GM18861 (cell line): ENCODE measurements at regions not wholly inside any gene's neighbourhood (a gene's known extent, or its start where the extent isn't known, plus 50 kb on each side); places are given as distances from the start of the nearest gene placed in this dataset.
A peak's percentile ranks its signal among the peaks of the same experiment; 100 is the strongest.

Experiments used
- ATAC-seq: cut with Tn5 transposase; IDR thresholded peaks from one replicate; pipeline ENCODE4 v1.9.1; 2021; ENCODE audit not compliant: unreplicated experiment

DNA sequence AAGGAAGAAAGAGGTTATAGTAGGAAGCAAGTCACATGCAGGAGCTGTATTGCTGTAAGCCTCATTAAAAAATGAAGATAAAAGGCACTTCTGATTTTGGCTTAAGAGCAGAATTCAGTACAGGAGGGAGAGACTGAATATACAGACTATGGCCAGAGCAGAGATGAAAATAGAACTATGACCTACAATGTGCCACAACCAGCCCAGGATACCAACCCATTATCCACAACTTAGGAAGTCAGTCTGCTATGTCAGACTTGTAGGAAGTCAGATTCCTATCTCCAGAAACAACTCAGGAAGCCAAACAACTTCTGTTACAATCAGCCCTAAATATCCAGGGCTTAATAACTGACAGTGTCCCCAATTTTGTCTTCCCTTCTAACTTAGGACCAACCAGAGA is 156.2 kb upstream of the ANKH start:
- no peak for ATAC-seq

DNA sequence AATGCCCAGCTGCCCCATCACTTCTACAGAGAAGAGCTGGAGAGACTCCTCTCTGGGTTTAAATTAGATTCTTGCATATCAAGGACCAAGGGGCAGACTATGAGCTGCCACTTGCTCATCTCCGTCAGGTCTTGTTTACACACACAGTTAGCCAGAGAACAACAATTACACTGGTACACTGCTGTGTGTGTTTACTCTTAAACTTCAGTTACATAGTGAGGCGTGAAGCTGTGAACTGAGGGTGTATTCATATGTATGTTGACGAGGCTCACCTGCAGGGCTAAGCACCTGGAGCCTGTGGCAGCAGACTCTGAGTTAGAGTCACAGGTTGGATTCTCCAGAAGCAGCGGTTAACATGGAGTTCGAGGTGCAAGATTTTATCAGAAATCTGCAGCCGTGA is 155.4 kb upstream of the ANKH start:
- ATAC-seq: no peak

DNA sequence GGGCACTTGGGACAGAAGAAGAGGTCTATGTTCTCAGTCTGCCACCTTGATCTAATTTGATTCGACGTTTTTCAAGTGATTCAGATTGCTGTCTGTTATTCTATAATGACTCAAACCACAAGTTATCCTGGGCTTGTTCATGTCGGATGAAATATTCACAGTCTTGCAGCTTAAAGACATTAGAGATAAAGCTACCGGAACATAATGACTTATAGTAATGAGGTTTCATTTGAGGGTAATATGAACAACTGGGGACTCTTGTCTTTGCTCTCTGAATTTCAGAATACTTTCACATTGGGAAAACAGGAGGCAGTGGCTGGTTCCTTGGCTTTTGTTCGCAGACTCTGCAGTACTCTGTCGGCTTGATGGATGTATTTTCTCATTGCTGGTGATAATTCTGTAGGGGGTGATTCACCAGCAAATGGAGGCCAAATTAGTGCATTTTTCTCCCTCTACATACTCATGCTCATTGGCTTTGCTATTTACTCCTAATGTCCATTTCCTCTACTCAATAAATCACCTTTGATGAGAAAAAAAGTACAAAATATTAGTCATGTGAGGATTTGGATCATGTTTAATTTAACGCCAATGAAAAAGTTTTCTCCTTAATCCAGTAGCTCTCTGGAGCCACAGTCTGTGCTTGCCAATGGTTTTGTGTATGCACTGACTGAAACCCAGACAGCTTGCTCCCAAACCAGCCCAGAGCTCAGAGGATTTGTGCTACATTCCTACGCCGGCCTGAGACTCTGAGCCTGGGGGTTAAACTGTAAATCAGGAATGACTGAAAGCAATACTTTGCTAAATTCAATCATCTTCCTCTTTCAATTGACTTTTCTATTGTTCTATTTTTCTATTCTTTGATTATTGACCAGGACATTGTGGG is 154.7 kb upstream of the ANKH start:
- ATAC-seq: no peak

DNA sequence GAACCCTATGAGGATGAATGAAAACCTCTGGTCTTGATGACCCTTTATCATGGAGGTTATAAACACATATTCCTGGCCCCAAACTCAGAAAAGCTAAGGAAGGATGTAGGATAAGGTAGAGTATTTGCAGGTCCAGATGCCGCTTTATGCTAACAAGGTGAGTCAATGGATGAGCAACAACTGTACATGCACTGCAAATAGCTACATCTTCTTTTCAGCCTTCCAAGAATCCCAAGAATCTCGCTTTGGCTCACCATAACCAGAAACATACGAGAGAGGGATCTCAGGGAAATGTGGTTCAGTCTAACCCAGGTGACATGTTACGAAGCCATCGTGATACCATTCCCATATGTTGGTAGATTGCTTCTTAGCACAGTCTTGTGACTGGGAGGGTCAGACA is 152.3 kb upstream of the ANKH start:
- no peak for ATAC-seq

DNA sequence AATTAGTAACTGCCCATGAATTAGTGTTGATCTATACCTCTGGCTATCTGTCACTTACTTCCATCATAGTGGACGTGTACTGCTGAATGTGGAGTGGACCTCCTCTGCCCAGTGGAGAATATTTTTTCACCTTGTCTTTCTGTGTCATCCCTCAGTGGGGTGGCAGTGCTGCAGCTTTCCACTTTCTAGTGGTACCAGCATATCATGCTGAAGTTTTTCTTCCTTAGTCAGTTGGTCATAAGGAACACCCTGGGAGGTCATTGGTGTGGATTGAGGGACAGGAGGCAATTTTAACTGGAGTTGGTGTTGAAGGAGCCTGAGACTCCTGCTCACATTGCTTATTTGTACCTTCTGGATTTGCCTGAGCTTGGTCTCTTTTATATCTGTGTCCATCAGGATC is 151.7 kb upstream of the ANKH start:
- no peak for ATAC-seq

DNA sequence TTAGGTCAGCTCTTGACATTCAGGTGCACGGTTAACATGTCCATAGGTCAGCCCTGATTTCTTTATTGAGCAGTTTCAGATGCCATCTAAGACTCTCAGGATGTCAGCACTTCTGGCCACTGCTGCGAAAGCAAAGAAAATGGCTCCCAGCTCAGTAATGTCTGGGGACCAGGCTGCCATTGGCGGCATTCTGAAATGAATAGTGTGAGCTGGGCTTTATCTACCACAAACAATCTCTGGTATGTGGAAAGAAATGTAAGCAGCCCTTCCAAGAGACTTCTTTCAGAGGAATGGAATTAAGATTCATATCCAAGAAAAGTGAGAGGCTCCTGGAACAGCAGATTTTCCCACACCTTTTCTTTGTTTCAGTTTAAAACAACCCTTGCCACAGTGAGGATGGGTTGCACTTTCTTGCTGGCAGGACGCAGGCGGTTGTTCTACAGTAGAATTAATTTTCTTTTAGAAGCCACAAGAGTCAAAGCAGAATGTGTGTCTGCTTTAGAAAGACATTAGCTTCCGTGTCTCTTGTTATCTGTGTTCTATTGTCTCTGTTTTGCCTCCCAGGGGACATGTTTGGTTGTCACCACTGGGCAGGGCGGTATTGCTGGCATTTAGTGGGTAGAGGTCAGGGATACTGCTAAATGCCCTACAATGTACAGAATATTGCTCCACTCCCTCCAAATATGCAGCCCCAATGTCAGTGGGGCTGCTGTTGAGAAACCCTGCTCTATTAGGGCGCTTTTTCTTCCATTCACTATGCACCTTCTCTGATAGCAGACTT is 149.9 kb upstream of the ANKH start:
- no peak for ATAC-seq

DNA sequence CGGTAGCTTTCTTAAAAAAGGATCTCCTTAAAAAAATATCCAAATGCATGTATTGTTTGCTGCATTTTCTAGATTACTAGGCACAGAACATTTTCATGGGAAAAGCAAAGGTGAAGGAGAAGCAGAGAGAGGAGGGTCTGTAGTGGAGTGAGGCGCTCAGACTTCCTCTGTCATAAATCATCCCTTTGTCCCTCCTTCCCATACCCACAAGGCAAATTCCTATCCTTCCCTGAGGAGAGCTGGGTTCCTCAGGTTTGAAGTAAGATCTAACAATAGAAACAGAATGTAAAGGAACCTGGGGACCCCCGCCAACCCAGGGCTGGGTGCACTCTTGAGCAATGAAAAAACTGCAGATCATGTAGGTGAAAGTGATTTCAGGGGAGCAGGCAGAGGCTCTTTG is 149.2 kb upstream of the ANKH start:
- no peak for ATAC-seq

DNA sequence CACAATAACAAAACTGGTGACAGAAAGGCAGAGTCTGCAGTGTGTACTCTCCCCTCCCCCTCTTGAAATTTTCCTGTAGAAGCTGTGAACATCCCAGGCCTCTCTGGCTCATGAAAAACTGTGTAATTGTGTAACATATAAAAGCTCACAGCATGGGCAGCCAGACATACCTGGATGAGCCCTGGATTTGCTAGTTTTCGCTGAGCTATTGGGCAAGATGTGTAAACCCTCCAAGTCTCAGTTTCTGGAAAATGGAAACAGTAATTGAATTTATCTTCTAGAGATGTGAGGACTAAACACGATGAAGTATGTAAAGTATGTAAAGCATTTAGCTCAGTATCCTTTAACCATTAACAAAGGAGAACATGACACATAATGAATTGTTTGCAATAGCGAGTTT is 143.2 kb upstream of the ANKH start:
- ATAC-seq: no peak

DNA sequence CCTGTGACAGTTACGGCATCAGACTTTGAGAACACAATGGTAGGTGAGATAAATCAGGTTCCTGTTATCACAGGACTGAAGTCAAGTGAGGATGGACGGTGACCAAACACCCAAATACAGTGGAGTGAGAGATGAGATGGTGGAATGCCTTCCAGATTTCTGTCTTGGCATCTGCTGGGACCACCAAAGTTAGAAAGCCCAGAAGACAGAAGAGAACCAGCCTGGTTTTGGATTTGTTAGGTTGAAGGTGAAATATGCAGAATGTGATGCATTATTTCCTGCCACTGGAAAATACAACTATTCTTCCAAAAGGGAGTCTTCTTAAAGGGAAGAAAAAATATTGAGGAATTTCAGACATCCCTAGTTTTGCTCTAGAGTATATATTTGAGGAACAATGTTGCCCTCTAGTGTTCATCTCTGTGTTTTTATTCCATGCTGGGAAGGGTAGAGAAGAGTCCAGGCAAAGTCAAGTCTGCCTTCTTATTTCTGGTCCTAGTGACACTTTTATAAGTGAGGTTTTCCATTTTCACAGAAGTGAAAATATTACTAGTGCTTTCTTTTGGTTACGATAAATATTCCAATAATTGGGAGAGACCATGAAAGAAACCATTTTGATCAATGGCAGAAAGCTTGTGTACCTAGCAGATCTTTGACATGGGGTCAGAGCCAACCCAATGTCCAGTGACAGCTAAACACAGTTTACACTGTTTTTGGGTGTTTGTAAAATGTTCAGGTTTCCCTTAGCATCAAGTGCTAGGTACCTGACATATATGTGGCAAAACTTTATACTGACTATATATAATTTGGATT is 142.3 kb upstream of the ANKH start:
- no peak for ATAC-seq

DNA sequence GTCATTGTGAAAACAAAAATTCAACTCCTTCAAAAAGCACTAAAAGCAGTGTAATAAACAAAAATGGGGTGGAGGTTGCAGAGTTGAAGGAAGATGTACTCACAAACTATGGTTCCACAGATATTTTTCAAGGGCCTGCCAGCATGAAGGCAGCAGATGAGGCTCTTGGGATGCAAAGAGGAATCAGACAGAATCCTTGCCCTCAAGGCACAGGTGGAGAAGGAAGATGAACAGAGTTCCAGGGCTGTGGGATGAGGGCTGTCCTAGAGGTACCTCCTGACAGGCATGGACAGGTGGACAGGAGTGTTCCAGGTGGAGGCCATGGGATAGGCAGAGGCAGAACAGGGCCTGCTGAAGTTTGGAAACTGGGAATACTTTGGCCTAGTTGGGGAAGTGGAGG is 140.5 kb upstream of the ANKH start:
- no peak for ATAC-seq

DNA sequence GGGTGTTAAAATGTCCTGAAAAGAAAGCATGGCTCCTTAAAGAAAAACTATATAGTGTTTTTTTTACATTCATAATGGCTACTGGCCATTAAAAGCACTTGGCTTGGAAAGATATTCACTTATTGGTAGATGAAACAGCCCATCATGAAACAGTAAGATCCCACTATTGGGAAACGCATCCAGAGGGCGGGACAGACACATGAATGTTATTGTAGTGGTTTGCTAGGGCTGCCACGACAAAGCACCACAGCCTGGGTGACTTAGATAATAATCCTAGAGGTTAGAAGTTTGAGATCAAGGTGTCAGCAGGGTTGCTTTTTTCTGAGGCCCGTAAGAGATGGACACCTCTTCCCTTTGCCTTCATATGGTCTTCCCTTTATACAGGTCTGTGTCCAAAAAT is 139.4 kb upstream of the ANKH start:
- ATAC-seq: no peak

DNA sequence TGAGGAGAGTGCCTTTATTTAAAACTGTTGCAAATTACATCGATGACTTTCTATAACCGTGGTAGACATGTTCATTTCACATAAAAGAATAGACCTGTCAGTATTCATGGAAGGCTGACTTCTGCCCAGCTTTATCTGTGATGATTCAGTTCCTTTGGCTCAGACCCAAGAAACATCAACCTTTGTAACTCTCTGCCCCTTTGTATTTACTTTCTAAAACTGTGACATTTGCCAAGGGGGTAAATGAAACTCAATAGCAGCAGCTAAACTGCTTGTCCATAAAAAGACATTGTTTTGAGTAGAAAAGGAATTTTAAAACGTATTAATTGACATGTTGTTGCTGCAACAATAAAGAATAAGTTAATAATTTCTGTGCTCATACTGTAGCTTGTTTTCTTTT is 137.8 kb upstream of the ANKH start:
- ATAC-seq: no peak

DNA sequence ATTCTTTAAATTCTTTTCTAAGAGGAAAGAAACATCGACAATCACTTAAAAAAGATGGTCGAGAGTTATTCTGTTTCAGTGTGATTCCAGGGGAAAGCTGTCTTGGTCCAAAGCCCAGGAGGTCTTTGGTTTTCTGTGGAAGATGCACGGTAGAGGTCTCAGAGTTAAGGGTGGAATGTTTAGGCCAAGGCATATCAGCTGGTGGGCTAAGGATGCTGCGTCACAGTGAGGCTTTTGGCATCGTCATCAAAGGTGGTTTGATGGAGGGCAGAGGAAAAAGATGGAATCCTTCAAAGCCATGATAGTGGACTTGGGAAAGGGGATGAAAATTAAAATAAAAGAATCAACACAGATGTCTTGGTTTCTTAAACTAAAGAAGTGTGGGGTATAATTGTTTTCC is 137.3 kb upstream of the ANKH start:
- no peak for ATAC-seq

DNA sequence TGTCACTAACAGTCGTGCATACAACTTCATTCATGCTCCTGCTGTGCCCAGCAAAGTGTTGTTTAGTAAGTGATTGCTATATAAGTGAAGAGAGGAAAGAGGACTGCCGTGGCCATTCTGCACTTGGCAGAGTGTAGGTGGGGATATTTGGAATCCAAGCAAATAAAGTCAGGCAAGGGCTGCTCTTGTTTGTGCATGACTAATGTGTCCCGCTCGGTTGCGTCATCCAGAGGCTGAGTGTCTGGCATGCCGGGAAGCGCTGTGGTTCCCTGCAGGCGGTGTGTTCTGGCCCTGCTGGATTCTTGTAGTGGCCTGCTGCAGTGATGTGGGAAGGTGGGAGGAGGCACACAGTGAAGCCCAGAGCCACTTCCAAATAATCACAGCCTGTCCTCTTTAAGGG is 136.9 kb upstream of the ANKH start:
- no peak for ATAC-seq

DNA sequence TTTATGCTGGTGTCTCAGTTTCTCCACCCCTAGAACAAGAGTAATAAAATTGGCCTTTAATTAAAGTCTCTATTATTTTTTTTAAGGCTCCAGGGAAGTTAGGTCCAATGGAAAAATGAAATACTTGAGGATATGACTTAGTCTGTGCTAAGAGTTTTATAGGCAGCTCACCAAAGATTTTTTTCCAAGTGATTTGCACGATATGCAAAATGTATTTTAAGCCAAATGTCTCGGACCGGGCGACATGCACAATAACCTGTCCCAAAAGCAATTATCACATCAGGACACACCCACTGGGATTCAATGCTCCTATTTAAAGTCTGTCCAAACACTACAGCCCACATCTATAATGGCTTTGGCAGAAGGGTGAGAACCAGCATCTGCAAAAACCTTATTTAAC is 136.1 kb upstream of the ANKH start:
- ATAC-seq: no peak

DNA sequence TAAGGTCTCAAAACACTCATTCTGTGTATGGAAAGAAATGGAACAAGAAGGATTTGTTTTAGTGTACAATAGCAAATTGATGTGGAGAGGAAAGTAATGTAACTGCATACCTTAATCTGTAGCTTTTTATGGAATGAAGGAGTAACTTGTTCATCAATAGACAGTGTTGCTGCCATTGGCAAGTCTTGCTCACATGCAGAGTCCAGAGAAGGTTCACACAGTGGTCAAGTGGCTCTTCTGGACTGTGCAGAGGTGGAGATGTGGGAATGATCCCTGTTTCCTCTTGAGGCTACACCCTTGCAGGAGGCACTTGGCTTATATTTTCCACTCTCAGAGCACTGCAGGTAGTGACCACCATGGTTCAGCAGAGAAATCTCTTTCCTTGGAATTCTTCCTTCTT is 132.9 kb upstream of the ANKH start:
- ATAC-seq: no peak

DNA sequence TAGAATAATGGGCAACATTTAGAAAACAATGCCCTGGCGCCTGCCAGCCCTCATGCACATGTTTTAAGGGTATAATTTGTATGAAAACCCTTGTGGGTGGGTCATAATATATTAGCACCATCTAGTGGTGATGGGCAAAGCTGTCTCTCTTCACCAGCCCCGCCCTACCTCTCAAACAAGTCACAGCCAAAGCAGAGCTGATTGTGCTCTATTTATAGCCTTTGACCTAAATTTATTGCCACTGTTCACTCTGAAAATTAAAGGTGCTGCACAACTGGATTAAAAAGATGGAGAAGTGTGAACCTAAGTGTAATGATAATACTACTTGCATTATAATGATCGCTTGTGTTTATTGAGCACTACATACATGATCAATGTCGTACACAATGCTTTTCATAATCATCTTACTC is 131.9 kb upstream of the ANKH start:
- peak; percentile 82 for ATAC-seq

DNA sequence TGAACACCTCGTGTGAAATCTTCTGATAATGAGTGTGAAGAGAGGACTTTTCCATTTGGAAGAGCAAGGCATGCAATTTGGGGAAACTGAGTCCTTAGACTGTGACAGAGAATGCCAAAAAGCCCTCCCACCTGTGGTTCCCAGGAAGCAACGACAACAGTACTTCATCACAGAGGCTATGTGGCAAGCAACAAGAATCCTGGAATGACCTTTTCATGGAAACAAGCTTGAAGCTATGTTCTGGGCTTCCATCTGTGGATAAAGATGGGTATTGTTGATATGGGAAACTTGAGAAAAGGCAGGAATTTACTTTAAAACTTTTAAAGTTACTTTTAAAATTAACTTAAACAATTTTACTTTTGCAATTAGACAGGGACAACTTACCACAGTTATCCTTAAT is 131.2 kb upstream of the ANKH start:
- no peak for ATAC-seq

DNA sequence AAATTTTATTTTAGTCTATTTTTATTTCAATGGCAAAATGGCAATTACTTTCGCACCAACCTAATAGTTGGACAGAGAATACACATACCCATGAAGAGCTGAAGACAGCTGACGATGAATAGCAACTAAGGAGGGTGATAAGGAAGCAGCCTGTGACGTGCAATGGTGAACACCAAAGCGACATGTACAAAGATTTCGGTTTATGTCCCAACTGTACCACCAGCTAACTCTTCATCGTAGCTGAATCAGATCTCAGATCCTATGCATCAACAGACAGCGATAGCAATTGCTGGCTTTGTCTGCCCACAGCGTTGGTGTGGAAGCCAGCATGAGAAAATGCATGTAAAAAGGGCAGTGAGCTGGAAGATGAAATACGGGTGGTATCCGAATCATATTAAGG is 130.6 kb upstream of the ANKH start:
- ATAC-seq: no peak

DNA sequence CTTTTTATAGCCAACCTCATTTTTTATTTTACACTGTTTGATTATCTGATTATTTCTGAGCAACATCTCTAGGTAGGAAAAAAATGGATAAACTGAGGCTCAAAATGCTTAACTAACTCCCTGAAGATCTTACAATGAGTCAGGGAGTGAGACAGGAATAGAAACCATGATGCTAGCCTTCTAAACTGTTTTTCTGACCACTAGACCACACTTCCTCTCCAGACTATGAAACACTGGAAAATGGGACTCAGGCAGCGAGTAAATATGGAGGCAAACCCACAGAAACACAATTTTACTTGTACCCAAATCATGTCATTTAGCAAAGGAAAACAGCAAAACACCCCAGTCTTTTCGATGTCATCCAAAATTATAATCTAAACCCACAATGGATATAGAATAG is 129.9 kb upstream of the ANKH start:
- ATAC-seq: no peak

DNA sequence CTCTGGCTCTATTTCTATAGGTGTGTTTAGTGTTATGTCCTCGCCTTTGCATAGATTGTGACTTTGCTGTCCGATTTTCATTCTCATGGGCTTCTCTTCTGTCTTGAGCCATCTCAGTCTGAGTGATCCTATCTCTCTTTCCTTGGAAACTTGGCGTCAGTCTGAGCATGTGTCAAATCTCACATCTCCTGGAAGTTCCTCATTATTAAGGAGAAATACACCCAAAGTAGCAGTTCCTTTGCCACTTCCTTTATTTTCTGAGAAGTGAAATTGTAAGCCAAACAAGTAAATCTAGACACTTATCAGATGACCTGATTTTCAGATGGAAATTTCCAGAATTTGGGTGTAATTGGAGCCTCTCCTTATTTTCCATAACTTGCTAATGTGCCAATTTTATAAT is 126.9 kb upstream of the ANKH start:
- ATAC-seq: no peak

DNA sequence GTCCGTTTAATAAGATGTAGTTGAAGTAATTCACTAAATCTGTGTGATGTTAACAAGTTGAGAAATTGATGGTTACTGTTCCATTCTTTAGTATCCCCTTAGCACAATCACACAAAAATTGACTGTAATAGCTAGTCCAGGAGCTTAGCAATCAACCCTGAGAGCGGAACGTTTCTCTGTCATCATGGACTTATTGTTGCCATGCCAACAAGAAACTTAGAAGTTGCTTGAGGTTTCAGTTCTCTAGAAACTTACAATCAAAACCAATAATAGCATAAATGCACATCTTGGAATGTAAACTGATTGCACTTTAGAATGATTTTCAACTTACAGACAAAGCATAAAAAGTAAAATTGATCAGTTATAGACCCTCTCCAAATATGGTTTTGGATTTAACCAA is 125.4 kb upstream of the ANKH start:
- ATAC-seq: peak; percentile 76
